ENCODE measurements at regions not wholly inside any gene's neighbourhood (a gene's known extent, or its start where the extent isn't known, plus 50 kb on each side); places are given as distances from the start of the nearest gene placed in this dataset.

GRCh38 chr4:134345244-134345643 is 143.7 kb upstream of the PABPC4L start:
- no peak for DNase-seq

GRCh38 chr4:134343656-134344055 is 142.1 kb upstream of the PABPC4L start:
- no peaks in the 10 kb centered on the region for H3F3A ChIP-seq (ENCODE audit: insufficient read depth, low read depth)
- no peak overlapping the region for H2AFZ ChIP-seq
- no peaks in the 10 kb centered on the region for H3K9me2 ChIP-seq (ENCODE audit: insufficient read depth)
- no peak overlapping the region for H3K27ac ChIP-seq
- no TSS peak for BruUV-seq (replicated peaks)
- TF ChIP-seq CTCF (conservative IDR thresholded peaks at IDR 0.05) (no peak), EZH2 (IDR thresholded peaks at IDR 0.05; ENCODE audit: low read depth) (no peak)
- intact Hi-C loops (cut with micrococcal nuclease; ENCODE audit: unreplicated experiment): no loop called here
- H3K27me3 ChIP-seq (ENCODE audit: insufficient read depth, low read depth): no peaks in the 10 kb centered on the region
- no peaks in the 10 kb centered on the region for H3K36me3 ChIP-seq (ENCODE audit: low read depth)
- no peaks in the 10 kb centered on the region for H4K20me1 ChIP-seq (ENCODE audit: insufficient read depth)
- no peaks in the 10 kb centered on the region for H3K4me1 ChIP-seq (replicated peaks; ENCODE audit: insufficient read depth)
- H3K9me3 ChIP-seq (ENCODE audit: insufficient read depth, low read depth): no peaks in the 10 kb centered on the region
- no peak for DNase-seq
- no peak overlapping the region for H3K4me3 ChIP-seq
- no peaks in the 10 kb centered on the region for H3K79me2 ChIP-seq (ENCODE audit: low read depth)
- CTCF ChIA-PET: no interaction called here
- POLR2A ChIA-PET (ENCODE audit: unreplicated experiment): no interaction called here
- no peak overlapping the region for H3K4me2 ChIP-seq

More at GRCh38 chr4:134345244-134345643, 143.7 kb upstream of the PABPC4L start:
- Histone ChIP-seq H3K27ac (no peak overlapping the region), H3F3A (ENCODE audit: insufficient read depth, low read depth) (no peaks in the 10 kb centered on the region), H3K4me3 (no peak overlapping the region), H3K27me3 (ENCODE audit: insufficient read depth, low read depth) (no peaks in the 10 kb centered on the region), H4K20me1 (ENCODE audit: insufficient read depth) (no peaks in the 10 kb centered on the region), H3K36me3 (ENCODE audit: low read depth) (no peaks in the 10 kb centered on the region), H3K79me2 (ENCODE audit: low read depth) (no peaks in the 10 kb centered on the region), H3K4me1 (replicated peaks; ENCODE audit: insufficient read depth) (no peaks in the 10 kb centered on the region), H3K9me3 (ENCODE audit: insufficient read depth, low read depth) (no peaks in the 10 kb centered on the region), H2AFZ (no peak overlapping the region), H3K4me2 (no peak overlapping the region), H3K9me2 (ENCODE audit: insufficient read depth) (no peaks in the 10 kb centered on the region)
- TF ChIP-seq CTCF (conservative IDR thresholded peaks at IDR 0.05): no peak
- TF ChIP-seq EZH2 (IDR thresholded peaks at IDR 0.05; ENCODE audit: low read depth): no peak
- BruUV-seq (replicated peaks): no TSS peak
- CTCF ChIA-PET: no interaction called here
- intact Hi-C loops (cut with micrococcal nuclease; ENCODE audit: unreplicated experiment): no loop called here
- POLR2A ChIA-PET (ENCODE audit: unreplicated experiment): no interaction called here

GRCh38 chr4:134343081-134343480 is 141.5 kb upstream of the PABPC4L start:
- H3K4me1 ChIP-seq (replicated peaks; ENCODE audit: insufficient read depth): no peaks in the 10 kb centered on the region
- no peak for TF ChIP-seq EZH2 (IDR thresholded peaks at IDR 0.05; ENCODE audit: low read depth)
- TF ChIP-seq CTCF (conservative IDR thresholded peaks at IDR 0.05): no peak
- BruUV-seq (replicated peaks): no TSS peak
- H3K79me2 ChIP-seq (ENCODE audit: low read depth): no peaks in the 10 kb centered on the region
- no peaks in the 10 kb centered on the region for H3K27me3 ChIP-seq (ENCODE audit: insufficient read depth, low read depth)
- DNase-seq: no peak
- intact Hi-C loops (cut with micrococcal nuclease; ENCODE audit: unreplicated experiment): no loop called here
- H3K27ac ChIP-seq: no peak overlapping the region
- H3F3A ChIP-seq (ENCODE audit: insufficient read depth, low read depth): no peaks in the 10 kb centered on the region
- no peaks in the 10 kb centered on the region for H3K36me3 ChIP-seq (ENCODE audit: low read depth)
- H3K4me3 ChIP-seq: no peak overlapping the region
- no peaks in the 10 kb centered on the region for H4K20me1 ChIP-seq (ENCODE audit: insufficient read depth)
- H3K9me3 ChIP-seq (ENCODE audit: insufficient read depth, low read depth): no peaks in the 10 kb centered on the region
- ChIA-PET POLR2A (ENCODE audit: unreplicated experiment) (no interaction called here), CTCF (no interaction called here)
- H2AFZ ChIP-seq: no peak overlapping the region
- H3K4me2 ChIP-seq: no peak overlapping the region
- H3K9me2 ChIP-seq (ENCODE audit: insufficient read depth): no peaks in the 10 kb centered on the region
